Adipocyte (in vitro differentiated cells): ENCODE measurements at regions not wholly inside any gene's neighbourhood (a gene's known extent, or its start where the extent isn't known, plus 50 kb on each side); places are given as distances from the start of the nearest gene placed in this dataset.
"Not testable (repeated sequence)": the region's sequence is repeated elsewhere in the genome, so short reads cannot be mapped to it uniquely, and the experiment has no call there.

Experiments
- DNase-seq: peaks from one replicate; pipeline ENCODE4 v3.0.0-alpha.2; 2015; ENCODE audit warnings: low read depth
- H3K27me3 ChIP-seq: replicated peaks from 2 replicates; pipeline ENCODE4 v1.7.0; 2013; ENCODE audit warnings: mild to moderate bottlenecking, low read length, moderate library complexity; ENCODE audit not compliant: control insufficient read depth, insufficient read depth
- H3K36me3 ChIP-seq: 2 replicates; pipeline ENCODE4 v1.7.0; 2013; ENCODE audit warnings: low read length, mild to moderate bottlenecking, moderate library complexity; ENCODE audit not compliant: control insufficient read depth, insufficient read depth, severe bottlenecking
- H3K4me1 ChIP-seq: 2 replicates; pipeline ENCODE4 v1.7.0; 2013; ENCODE audit warnings: mild to moderate bottlenecking, low read length, moderate library complexity; ENCODE audit not compliant: control insufficient read depth, insufficient read depth
- H3K4me3 ChIP-seq: 2 replicates; pipeline ENCODE4 v1.7.0; 2013; ENCODE audit warnings: mild to moderate bottlenecking, low read length, moderate library complexity
- H3K9ac ChIP-seq: 2 replicates; pipeline ENCODE4 v1.7.0; 2013; ENCODE audit warnings: mild to moderate bottlenecking, low read length, moderate library complexity
- H3K9me3 ChIP-seq: 2 replicates; pipeline ENCODE4 v1.7.0; 2013; ENCODE audit warnings: mild to moderate bottlenecking, low read length, moderate library complexity; ENCODE audit not compliant: control insufficient read depth

DNA sequence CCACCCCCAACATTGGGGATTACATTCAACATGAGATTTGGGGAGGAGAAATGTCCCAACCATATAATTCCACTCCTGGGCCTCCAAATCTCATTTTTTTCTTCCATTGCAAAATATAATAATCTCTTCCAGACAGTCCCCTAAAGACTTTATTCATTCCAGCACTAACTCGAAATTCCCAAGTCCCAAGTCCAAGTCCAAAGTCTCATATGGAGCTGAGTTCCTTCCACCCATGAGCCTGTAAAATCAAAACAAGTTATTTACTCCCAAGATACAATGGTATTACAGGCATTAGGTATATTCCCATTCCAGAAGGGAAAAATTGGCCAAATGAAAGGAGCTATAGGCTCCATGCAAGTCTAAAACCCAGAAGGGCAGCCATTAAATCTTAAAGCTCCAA, 56.7 kb downstream of the P2RY1 start:
- Histone ChIP-seq H3K36me3 (no peaks in the 10 kb centered on the region), H3K4me1 (peaks cover 3% of the 10 kb centered on the region), H3K27me3 (no peaks in the 10 kb centered on the region), H3K4me3 (no peak overlapping the region), H3K9ac (no peak overlapping the region), H3K9me3 (no peaks in the 10 kb centered on the region)
- DNase-seq: no peak

DNA sequence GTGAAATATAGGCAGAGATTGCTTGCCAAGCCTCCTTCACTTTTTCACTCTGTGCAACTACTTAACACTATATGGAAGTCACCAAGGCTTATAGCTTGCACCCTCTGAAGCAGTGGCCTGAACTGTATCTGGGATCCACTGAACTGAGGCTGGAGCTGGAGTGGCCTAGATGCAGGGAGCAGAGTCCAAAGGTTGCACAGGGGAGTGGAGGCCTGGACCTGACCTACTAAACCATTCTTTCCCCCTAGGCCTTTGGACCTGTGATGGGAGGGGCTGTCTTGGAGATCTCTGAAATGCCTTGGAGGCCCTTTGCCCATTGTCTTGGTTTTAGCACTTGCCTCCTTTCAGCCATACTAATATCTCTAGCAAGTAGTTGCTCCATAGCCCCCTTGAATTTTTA, 57.5 kb downstream of the P2RY1 start:
- Histone ChIP-seq H3K27me3 (no peaks in the 10 kb centered on the region), H3K36me3 (no peaks in the 10 kb centered on the region), H3K4me1 (peaks cover 3% of the 10 kb centered on the region), H3K4me3 (no peak overlapping the region), H3K9me3 (no peaks in the 10 kb centered on the region), H3K9ac (no peak overlapping the region)
- no peak for DNase-seq

DNA sequence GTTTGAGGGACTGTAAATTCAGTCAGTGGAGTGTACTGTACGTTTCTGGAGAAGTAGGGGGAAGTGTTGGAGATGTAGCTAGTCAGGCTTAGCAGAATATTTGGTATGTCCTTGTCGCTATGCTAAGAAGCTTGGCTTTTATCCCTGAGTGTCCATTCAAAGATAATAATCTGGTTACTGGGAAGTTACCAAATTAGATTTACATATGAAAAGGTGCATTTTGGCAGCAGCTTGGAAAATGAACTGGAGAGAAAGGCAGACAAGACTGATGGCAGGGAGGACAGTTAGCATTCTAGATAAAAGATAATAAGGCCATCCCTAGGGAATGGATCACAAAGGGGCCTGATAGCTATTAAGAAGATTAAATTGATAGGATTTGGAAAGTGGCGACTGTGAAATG, 58.7 kb downstream of the P2RY1 start:
- no peaks in the 10 kb centered on the region for H3K9me3 ChIP-seq
- no peak overlapping the region for H3K4me3 ChIP-seq
- no peaks in the 10 kb centered on the region for H3K27me3 ChIP-seq
- peaks cover 3% of the 10 kb centered on the region for H3K4me1 ChIP-seq
- H3K9ac ChIP-seq: no peak overlapping the region
- no peak for DNase-seq
- H3K36me3 ChIP-seq: no peaks in the 10 kb centered on the region

DNA sequence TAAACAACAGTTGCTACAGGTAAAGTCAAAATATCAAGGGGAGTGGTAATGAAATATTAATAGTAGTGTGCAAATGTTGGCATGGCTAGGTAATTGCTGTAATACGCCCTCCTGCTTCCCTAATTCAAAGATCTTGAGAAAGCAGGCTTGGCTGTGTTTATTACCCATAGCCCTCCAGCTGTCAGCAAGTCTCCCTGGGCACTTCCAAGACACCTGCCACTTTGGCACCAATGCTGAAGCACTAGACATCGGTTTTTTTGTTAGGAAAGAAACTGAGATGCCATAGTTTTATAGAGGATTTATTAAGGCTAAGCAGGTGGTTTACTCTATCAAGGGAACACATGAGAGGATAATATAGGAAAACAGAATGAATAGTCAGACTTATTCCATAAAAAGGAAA, 64.4 kb downstream of the P2RY1 start:
- Histone ChIP-seq H3K36me3 (no peaks in the 10 kb centered on the region), H3K9ac (no peak overlapping the region), H3K9me3 (no peaks in the 10 kb centered on the region), H3K4me1 (no peaks in the 10 kb centered on the region), H3K4me3 (no peak overlapping the region), H3K27me3 (no peaks in the 10 kb centered on the region)
- DNase-seq: no peak

DNA sequence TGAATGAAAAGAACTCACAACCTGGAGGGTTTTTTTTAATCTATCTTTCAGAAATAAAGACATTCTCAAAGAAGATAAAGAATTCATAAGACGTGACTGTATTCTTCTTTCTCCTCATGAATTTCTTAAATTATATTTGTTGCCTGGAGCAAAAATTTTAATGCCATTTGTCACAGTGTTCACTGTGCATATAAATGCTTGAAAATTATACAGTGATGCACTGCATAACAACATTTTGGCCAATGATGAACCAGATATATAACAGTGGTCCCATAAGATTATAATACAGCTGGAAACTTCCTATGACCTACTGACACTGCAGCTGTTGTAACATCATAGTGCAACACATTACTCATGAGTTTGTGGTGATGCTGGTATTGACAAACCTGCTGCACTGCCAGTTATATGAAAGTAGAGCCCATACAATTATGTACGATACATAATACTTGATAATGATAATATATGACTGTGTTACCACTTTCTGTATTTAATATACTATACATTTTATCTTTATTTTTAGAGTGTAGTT, 67.3 kb downstream of the P2RY1 start:
- Histone ChIP-seq H3K27me3 (no peaks in the 10 kb centered on the region), H3K9me3 (no peaks in the 10 kb centered on the region), H3K4me3 (no peak overlapping the region), H3K4me1 (no peaks in the 10 kb centered on the region), H3K36me3 (no peaks in the 10 kb centered on the region), H3K9ac (no peak overlapping the region)
- no peak for DNase-seq

DNA sequence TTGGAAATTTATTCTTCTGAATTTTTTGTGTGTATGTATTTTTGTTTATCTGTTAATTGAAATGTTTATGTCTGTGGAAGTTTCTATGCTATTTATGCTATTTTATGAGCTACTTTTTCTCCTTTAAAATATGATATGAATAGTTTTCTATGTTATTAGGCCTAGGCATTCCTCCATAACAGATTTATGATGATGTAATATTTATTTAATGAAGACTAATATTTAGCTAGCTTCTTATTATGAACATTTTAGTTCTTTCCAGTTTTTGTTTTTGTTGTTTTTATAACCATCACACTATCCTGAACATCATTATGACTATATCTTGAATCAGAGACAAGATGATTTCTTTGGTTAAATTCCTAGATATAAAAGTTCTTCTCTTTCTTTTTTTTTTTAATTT, 70.7 kb downstream of the P2RY1 start:
- no peak overlapping the region for H3K9ac ChIP-seq
- H3K4me1 ChIP-seq: peaks cover 13% of the 10 kb centered on the region
- H3K4me3 ChIP-seq: no peak overlapping the region
- no peaks in the 10 kb centered on the region for H3K36me3 ChIP-seq
- H3K27me3 ChIP-seq: no peaks in the 10 kb centered on the region
- H3K9me3 ChIP-seq: no peaks in the 10 kb centered on the region
- no peak for DNase-seq

DNA sequence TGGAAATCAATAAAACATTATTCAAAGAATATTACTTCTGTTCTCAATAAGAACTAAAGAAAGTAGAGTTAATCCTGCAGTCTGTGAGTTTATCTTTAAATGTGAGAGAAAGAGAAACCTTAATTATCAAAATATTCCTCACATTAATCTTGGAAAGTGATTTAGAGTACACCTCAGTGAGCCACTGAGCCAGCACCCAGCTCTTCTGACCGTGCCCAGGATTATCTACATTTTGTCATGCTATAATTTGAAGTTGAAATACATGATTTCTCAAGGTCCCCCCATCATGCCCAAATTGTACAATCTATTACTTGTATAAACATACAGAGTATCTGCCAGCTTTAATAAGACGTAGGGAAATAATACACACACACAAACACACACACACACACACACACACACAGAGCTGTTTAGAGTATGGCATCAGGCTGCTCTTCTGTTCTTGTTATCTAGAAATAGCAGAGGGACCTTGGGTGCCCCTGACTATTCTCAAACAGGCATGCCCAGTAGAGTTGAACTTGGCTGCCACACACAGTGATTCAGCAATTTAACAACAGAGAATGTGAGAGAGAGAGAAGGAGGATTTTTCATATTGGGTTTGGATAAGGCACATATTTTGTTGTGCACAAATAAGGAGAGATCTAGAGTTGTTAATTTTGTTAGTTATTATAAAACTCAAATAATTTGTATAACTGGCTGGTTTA, 74.4 kb downstream of the P2RY1 start:
- H3K9ac ChIP-seq: peak overlapping the region; percentile 35
- no peaks in the 10 kb centered on the region for H3K9me3 ChIP-seq
- DNase-seq: peak; percentile 38
- no peaks in the 10 kb centered on the region for H3K36me3 ChIP-seq
- H3K27me3 ChIP-seq: no peaks in the 10 kb centered on the region
- H3K4me3 ChIP-seq: no peak overlapping the region
- H3K4me1 ChIP-seq: peaks cover 13% of the 10 kb centered on the region

DNA sequence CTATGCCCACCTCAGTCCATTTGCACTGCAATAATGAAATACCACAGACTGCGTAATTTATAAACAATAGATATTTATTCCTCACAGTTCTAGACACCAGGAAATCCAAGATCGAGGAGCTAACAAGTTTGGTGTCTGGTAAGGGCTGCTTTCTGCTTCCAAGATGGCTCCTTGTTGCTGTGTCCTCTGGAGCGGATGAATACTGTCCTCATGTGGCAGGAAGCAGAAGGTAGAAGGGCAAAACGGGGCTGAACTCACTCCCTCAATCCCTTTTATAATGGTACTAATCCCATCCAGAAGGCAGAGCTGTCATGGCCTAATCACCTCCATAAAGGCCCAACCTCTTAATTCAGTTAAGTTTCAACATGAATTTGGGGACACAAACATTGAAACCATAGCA, 75.3 kb downstream of the P2RY1 start:
- no peaks in the 10 kb centered on the region for H3K36me3 ChIP-seq
- DNase-seq: no peak
- H3K9ac ChIP-seq: peak overlapping the region; percentile 35

DNA sequence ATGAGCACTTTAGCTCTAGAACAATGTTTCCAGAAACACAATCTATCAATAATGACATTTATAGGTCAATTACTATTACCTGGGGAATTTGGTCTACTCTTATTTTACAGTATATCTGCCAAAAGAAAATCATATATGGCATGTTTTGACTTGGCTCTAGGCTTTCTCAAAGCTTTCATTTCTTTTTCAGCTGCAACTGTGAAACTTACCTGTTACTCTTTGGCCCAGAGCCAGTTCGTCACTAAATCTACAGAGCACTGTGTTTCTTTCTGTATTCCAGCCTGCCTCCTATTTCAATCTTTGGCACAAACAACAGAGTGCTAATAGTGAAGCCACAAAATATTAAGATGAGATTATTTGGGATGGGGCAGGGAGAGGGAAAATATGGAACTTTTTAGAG, 76.0 kb downstream of the P2RY1 start:
- Histone ChIP-seq H3K9ac (no peak overlapping the region), H3K36me3 (no peaks in the 10 kb centered on the region), H3K9me3 (no peaks in the 10 kb centered on the region), H3K4me1 (peaks cover 13% of the 10 kb centered on the region), H3K4me3 (no peak overlapping the region), H3K27me3 (no peaks in the 10 kb centered on the region)
- no peak for DNase-seq

More for the DNA sequence above, 75.3 kb downstream of the P2RY1 start:
- Histone ChIP-seq H3K9me3 (no peaks in the 10 kb centered on the region), H3K27me3 (no peaks in the 10 kb centered on the region), H3K4me3 (no peak overlapping the region), H3K4me1 (peaks cover 13% of the 10 kb centered on the region)

DNA sequence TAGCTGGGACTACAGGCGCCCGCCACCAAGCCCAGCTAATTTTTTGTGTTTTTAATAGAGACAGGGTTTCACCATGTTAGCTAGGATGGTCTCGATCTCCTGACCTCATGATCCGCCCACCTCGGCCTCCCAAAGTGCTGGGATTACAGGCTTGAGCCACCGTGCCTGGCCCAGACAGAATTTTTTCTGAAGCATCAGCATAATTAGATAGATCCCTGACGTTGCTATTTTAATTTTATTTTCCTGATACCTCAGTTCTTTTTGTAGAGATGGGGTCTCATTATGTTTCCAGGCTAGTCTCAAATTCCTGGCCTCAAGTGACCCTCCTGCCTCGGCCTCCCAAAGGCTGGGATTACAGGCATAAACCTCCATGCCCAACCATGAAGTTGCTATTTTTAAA, 79.8 kb downstream of the P2RY1 start:
- not testable (repeated sequence) for H3K36me3 ChIP-seq, H3K4me3 ChIP-seq, H3K4me1 ChIP-seq, H3K9me3 ChIP-seq, DNase-seq, H3K27me3 ChIP-seq, H3K9ac ChIP-seq

DNA sequence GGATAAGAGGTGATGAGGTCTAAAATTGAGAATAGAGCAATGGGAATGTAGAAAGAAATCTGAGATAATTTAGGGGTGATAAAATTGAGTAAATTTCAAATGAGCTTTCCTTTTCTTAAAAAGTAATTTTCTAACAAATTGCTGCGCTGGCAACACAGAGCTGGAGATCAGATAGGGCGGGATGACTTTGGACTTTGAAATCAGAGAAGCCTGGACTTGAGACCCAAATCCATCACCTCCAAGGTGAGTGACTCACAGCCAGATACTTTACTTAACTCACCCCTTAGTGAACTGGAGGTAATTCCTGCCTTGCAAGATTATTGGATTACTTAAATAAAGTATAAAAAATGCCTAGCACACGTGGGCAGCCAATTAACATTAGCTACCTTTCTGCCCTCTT, 80.8 kb downstream of the P2RY1 start:
- Histone ChIP-seq H3K27me3 (no peaks in the 10 kb centered on the region), H3K9ac (no peak overlapping the region), H3K4me1 (no peaks in the 10 kb centered on the region), H3K4me3 (no peak overlapping the region), H3K9me3 (no peaks in the 10 kb centered on the region), H3K36me3 (no peaks in the 10 kb centered on the region)
- DNase-seq: no peak

DNA sequence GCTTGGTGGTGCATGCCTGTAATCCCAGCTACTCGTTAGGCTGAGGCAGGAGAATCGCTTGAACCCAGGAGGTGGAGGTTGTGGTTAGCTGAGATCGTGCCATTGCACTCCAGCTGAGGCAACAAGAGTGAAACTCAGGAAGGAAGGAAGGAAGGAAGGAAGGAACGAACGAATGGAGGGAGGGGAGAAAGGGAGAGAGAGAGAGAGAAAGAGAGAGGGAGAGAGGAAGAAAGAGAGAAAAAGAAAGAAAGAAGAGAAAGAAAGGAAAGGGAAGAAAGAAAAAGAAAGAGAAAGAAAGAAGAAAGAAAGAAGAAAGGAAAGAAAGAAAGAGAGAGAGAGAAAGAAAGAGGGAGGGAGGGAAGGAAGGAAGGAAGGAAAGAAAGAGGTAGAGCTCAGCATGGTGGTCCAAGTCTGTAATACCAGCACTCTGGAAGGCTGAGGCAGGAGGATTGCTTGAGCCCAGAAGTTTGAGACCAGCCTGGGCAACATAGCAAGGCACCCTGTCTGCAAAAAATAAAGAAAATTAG, 81.9 kb downstream of the P2RY1 start:
- no peak for DNase-seq
- Histone ChIP-seq H3K9ac (no peak overlapping the region), H3K27me3 (no peaks in the 10 kb centered on the region), H3K36me3 (no peaks in the 10 kb centered on the region), H3K4me1 (no peaks in the 10 kb centered on the region), H3K9me3 (no peaks in the 10 kb centered on the region), H3K4me3 (no peak overlapping the region)
